Esophagus mucosa (tissue), 1 donor: ENCODE measurements at regions not wholly inside any gene's neighbourhood (a gene's known extent, or its start where the extent isn't known, plus 50 kb on each side); places are given as distances from the start of the nearest gene placed in this dataset.
"Not testable (repeated sequence)": the region's sequence is repeated elsewhere in the genome, so short reads cannot be mapped to it uniquely, and the experiment has no call there.

Source experiments
- ATAC-seq: fragments of 200-7000 bp; cut with Tn5 transposase; one replicate; pipeline ENCODE4 v1.9.1; 2020
- donor health status: DM: yes; HTN: yes; CAD: no.

DNA sequence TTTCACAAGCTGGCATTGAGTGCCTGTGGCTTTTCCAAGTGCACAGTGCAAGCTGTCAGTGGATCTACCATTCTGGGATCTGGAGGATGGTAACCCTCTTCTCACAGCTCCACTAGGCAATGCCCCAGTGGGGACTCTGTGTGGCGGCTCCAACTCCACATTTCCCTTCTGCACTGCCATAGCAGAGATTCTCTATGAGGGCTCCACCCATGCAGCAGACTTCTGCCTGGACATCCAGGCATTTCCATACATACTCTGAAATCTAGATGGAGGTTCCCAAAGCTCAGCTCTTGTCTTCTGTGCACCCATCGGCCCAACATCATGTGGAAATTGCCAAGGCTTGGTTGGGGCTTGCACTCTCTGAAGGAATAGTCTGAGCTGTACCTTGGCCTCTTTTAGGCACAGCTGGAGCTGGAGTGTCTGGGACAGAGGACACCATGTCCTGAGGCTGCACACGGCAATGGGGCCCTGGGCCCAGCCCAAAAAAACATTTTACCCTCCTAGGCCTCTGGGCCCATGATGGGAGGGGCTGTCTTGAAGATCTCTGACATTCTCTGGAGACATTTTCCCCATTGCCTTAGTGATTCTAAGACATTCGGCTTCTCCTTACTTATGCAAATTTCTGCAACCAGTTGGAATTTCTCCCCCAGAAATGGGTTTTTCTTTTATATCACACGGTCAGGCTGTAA lies 313.3 kb upstream of the SFSWAP start:
- ATAC-seq, result no peak

DNA sequence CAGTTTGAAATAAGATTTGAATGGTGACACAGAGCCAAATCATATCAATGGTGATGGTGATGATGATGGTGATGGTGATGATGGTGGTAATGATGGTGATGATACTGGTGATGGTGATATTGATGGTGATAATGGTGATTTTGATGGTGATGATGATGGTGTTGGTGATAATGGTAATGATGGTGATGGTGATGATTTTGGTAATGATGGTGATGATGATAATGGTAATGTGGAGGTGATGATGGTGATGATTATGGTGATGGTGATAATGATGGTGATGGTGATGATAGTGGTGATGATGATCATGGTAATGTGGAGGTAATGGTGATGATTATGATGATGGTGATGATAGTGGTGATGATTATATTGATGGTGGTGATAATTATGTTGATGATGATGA lies 311.9 kb upstream of the SFSWAP start:
- no peak for ATAC-seq

DNA sequence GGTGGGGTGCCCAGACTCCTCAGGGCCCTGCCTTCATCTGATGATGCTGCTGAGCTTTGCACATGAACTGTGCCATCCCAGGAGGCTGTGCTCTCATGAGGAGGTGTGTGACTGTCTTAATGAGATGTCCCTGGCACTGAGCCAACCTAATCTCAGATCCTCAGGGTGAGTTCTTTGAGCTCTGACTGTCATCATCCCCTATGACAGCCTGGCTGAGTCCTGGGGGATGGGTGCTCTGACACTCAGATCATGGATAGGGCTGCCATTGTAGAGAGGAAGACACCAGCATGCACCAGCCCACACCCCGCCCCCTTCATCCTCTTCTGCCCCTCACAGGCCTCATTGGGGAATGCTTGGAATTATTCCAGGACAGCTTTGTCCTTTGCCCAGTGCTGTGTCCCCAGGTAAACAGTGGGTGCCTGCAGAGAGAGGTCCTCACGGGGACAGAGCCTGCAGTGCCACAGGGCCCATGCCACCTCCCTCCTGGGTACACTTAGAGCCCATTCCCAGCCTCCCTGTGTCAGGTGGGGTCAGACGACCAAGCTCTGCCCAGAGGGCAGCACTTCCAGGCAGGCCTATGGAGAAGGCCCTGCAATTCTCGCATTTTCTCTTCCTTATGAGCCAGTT lies 310.1 kb upstream of the SFSWAP start:
- not testable (repeated sequence) for ATAC-seq

DNA sequence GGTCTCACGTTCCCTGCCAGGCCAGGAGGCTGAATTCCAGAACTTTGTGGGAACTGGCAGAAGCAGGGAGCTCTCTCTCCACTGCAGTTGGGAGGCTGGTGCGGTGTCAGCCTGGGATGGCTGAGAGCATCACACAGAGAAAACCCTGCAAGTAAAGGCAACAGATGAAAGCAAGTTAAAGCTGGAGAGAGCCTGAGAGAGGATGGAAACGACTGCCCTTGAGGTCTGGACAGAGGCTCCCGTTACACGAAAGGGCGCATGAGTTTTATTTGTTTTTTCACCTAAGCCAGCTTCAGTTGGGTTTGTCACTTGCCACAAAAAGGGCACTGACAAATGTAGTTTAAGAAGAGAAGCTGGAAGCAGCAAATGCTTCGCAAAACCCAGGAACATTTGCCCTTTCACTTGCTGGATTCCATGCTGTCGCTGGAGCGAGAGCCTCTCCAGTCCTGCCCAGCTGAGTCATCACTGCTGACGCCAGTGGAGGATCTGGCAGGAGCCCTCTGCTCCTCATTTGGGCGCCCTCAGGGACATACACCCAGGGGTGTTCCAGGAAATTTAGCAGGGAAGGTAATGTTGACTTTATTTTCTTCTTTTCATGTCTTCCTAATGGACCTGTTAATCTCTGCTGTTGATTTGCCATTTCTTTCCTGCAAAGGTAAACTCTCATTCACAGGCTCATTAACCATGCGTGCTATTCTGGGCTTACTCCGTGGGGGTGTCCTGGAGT lies 308.8 kb upstream of the SFSWAP start:
- ATAC-seq, result peak; percentile 90

DNA sequence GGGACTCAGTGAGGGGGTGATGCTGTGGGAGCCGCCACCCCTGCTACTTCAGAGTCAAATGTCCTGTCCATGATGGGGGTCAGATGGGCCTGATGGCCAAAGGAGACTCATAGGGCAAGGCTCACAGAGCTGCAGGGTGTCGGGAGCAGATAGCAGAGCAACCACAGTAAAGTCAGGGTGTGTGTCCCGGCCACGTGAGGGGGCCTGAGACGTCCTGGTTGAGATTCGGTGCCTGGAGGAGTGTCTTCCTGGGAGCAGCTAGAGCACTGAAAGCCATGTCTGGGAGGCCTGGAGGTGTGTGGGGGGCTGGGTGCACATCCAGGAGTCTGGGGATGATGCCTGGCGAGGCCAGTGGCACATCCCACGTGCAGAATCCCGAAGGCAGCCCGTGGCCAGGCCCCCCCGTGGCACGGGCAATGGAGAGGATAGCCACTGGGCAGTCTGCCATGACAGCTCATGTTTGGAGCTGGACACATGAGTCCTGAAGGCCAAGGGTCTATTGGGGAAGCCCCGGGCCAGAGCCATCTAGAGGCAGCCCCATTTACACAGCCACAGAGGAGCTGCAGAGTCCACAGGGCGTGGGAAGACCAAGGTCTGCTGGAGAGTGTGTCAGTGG lies 308.0 kb upstream of the SFSWAP start:
- ATAC-seq, result no peak

DNA sequence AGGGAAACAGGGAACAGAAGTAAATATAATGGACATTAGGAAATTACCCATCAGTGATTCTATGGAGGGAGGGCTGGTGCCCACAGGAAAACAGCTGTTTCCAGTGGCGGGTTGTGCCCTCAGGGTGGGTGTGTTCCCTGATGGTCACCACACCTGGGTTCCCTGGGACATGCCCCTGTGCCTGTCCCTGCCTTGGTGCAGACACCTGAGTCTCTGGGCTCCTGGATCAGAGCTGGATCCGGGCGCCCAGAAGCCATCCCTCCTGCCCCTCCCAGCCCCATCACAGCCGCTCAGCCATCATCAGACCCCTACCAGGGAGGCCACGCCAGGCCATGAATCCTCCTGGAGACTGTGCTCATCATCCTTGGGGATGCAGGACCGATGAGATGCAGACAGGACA lies 307.2 kb upstream of the SFSWAP start:
- no peak for ATAC-seq

DNA sequence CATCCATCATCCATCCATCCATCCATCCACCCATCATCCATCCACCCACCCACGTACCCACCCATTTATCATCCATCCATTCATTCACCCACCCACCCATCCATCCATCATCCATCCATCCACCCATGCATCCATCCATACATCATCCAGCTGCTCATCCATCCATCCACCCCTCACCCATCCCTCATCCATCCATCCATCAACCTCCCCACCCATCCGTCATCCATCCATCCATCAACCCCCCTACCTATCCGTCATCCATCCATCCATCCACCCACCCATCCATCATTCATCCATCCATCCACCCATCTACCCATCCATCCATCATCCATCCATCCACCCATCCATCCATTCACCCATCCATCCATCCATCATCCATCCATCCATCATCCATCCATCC lies 306.2 kb upstream of the SFSWAP start:
- no peak for ATAC-seq

DNA sequence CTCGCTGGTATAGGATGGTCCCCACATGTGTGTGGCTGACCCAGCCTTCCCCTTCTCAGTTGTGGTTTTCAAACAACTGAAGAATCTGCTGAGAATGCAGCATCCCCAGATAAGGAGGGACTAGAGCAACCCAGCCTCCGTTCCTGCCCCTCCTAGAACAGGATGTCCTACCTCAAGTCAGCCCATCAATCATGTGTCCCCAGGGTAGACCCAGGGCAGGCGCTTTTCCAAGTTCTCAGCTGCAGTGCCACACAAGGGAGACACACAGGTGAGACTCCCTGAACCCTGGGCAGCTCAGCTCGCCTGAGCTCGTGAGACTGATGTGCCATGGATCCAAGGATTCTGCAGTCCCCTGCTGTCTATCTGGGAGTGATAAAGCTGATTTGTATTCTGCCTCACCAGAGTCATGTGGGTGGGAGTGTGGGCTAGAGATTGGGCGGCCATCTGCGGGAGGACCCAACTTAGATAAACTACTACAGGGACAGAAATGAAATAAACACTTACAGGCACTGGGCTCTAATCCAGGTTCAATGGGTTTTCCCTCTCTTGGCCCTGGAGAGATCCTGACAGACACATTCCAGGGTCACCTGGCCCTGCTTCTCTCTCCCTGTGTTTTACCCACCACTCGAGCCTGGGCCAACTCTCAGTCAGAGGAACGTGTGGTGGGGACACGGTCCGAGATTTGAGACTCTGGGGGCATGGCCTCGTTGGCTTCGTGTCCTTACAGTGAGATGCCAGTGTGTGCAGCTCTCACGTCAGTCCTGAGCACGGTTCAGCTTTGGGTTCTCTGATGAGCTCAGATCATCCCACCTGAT lies 303.5 kb upstream of the SFSWAP start:
- no peak for ATAC-seq

DNA sequence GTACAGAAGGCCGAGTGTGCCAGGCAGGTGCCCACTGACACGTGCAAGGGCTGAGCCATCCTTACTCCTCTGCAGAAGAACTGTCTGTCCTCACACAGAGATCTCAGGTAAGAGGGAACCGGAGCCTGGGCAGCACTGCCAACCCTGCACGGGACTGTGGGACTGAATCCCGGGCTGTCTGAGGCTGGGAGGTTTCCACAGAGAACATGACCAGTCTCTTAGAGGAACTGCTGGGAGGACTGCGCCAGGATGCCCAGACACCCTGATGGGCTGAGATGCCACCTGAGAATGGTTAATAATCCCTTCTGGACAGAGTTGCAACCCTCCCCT lies 302.9 kb upstream of the SFSWAP start:
- no peak for ATAC-seq

DNA sequence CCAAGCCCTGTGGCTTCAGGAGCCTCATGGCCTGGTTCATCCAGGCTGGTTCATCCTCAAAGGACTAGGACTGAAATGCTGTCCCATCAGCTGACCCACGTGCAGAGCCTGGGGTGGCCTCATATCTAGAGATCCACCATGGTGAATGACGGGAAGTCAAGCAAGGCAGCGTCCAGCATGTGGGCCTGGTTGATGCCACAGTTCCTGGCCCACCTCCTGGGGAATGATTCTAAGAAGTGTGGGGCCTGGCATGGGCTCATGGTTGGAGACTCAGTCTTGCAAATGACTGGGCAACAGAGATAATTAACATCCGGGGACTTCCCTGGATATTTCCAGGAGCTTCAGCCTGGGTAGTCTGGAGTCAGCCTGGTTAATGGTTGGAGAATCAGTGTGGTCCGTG lies 302.4 kb upstream of the SFSWAP start:
- ATAC-seq, result no peak

DNA sequence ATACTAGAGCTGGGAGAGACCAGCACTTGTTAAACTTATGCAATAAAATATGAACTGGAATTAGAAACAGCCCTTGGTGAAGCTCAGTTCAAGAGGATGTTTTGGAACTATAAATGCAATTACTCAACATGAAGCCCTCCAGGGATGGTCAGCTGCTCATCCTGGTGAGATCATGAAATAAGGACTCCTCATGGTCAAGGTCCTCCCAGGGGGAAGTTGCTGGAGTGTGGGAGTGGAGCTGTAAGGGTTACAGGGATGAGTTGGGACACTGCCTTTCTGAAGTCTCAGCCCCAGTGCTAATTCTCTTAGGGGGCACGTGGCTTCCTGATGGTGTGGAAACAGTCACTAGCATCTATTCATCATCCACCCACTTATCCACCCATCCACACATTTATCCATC lies 301.7 kb upstream of the SFSWAP start:
- no peak for ATAC-seq

DNA sequence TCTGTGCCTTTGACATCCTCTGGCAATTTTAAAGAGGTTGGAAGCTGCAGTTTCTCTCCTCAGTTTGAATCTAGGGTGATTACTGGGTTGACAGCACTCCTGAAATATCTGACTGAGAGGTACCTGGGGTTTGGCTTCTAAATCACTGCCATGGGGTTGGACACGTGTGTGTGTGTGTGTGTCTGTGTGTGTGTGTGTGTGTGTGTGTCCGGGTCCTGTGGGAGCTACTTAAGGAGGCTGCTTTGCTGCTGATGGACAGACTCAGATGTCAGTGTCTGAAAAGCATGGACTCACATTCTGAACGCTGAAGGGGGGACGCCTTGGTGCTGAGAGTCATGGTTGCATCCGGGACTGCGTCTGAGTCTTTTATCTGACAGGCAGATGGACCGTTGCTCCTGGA lies 299.1 kb upstream of the SFSWAP start:
- not testable (repeated sequence) for ATAC-seq

DNA sequence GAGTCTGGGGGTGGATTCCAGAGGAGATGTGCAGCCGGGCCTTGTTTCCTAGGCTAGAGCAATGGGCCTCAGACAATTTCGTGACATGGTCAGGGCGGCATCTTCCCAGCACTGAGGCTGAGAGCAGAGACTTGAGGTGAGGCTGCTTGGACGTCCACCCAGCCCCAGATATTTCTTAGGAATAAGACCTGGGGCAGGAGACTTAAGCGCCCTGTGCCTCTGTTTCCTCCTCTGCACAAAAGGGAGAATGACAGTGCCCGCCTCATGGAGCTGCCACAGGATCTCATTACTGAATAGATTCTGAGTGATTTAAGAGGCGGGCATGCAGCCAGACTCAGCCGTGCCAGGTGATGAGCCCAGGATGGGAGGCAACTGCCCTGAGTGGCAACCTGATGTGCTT lies 297.9 kb upstream of the SFSWAP start:
- no peak for ATAC-seq

DNA sequence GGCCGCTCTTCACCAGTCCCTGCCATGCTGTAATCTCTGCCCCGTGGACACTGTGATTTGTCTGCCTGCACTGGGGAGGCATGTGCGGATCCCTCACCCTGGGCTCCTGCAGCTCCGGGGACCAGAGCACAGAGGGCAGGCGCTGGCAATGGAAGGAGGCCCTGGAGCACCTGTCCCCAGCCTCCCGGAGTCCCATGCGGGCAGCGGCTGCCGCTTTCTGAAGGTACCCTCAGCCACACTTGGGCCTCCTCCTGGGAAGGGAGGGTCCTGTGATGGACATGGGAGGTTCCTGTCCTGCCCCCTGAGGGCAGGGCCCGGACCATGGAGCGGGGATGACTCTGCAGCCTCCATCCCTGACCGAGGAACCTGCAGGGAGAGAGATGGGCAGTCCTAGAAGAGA lies 297.4 kb upstream of the SFSWAP start:
- no peak for ATAC-seq

DNA sequence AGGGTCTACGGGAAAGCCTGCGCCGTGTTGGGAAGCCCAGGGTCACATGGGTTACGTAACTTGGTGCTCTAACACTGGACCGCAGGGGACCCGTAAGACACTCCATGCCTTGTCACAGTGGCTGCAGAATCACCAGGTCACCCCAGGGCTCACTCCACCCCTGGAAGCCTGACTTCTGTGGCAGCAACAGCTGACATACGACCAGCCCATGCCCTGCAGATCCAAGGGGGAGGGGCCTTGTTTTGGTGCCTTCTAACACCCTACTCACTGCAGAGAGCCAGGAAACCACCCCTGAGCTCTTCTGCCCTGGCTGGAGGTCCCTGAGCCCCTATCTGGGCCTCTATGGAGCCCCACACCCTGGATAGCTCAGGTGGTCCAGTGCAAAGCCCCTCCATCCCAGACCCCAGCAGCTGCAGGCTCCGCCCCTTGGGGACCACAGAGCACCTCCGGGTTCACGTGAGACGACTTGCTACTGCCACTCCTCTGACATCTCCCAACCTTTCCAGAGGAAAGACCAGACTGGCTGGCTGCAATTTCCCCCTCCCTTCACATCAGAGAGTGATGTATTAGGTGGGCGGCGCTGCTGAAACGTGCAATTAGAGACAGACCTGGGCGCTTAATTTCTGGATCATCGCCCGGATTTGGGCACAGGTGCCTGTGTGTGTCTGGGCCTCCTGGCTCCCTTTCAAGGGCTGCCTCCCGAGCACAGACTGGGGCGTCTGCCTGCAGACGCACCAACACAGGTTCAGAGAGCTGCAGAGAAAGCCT lies 296.6 kb upstream of the SFSWAP start:
- not testable (repeated sequence) for ATAC-seq

DNA sequence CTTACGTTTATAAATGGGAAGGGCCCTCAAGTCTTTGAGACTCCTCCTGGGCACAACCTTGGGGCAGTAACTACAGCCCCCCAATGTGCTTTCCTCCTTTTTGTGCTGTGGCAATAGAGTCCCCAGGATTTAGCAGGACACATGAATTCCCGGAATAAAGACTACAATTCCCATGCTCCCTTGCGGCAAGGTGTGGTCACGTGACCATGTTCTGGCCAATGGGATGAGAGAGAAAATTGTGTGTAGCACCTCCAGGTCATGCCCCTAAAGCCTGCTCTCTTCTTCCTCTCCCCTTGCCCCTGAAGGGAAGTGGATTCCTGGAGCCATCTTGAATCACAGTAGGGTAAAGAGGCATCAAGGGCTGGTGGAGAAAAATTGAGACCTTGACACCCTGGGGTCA lies 295.1 kb upstream of the SFSWAP start:
- ATAC-seq, result no peak

DNA sequence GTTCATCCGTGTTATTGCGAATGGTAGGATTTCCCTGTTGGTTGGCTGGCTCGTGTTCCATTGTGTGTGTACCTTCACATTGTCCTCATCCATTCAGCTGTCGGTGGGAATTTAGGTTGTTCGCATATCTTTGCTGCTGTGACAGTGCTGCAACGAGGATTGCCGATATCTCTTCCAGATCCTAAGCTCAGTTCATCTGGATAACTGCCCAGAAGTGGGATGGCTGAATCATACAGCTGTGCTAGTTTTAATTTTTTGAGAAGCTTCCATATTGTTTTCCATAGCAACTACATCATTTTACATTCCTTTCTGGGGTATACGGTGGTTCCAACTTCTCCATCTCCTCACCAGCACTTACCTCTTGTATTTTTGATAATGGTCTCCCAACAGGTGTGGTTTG lies 292.8 kb upstream of the SFSWAP start:
- no peak for ATAC-seq

DNA sequence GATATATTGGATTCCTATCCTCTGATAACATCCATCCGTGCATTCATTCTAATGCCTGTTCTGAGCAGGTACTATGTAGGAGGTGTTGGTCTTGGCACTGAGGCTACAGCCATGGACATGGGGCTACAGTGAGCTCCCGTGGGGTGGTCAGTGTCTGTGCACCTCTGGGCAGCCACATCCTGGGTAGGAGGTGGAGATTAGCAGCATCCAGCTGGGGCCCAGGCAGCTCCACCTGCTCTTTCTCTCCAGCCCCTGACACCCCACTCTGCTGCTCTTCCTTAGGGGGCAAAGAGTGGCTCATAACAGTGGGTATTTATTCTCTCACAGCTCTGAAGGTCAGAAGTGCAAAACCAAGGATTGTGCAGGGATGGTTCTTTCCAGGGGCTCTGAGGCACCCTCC lies 292.0 kb upstream of the SFSWAP start:
- no peak for ATAC-seq

DNA sequence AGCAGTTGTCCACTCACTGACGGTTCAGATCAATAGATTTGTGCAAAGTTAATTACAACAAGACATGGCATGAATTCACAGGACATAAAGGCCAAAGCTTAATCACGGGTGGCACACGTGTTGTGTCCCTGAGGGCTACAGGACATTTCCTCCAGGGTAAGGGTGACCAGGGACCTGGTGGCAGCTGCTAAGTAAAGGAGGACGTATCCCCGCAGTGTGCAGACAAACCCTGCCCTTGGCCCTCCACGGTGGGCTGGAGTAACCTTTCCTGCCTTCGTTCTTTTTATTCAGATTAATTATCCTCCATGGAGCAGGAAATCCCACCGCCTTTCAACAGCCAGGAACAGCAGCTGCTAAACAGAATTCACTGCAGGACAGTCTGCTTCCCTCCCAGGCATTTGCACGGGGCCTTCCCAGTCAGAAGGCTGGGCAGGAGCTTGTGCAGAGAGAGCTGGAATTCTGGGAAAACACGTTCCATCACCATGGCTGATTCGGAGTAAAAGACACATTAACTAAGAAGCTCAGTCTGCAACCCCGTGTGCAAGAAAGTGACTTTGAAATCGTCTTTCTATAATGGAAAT lies 289.9 kb upstream of the SFSWAP start:
- no peak for ATAC-seq

DNA sequence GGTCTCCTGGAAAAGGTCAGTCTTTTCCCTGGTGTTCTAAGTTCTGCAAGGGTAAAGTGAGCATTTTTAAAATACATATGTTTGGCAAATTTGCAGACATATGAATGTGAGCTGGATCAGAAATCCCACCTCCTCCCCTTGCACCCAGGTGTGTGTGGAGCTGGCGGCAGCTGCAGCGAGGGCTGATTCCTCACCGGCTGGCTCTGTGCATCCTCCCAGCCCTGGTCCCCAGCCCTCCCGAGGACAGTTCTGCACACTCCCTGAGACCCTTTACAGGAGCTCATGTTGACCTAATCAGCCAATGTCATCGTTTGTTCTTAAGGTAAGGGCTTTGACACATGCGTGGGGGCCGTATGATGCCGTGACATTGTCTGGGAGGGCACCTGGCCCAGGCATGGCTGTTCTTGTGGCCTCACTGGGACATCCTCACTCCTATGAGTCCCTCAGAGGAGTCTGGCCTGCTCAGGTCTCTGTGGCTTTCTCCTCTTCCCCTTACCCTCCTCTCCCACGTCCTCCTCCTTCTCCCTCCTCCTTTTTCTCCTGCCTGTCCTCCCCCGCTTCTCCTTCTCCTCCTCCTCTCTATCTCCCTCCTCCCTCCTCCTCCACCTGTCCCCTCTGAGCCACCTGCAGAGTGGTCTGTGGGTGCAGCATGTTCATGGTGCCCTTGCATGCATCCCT lies 289.2 kb upstream of the SFSWAP start:
- ATAC-seq, result no peak

DNA sequence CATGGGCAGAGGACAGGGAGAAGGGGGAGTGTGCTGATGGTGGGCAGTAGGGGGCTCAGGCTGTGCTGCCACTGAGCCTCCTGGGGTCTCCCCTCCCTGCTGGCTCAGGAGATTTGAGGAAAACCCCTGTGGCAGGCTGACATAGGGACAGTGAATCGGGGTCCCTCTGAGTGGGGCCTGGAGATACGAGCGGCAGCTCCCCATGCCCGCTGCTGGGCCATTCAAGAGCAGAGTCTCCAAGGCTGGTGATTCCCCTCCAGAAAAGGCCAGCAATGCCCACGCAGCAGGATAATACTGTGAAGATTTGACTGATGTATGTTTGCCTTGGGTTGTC lies 288.7 kb upstream of the SFSWAP start:
- ATAC-seq, result no peak
